Progenitor cell of endocrine pancreas (in vitro differentiated cells): ENCODE measurements at regions not wholly inside any gene's neighbourhood (a gene's known extent, or its start where the extent isn't known, plus 50 kb on each side); places are given as distances from the start of the nearest gene placed in this dataset.

ENCODE experiments used
- DNase-seq: peaks from one replicate; pipeline ENCODE4 v3.0.0; 2021; ENCODE audit warnings: low spot score; ENCODE audit not compliant: unreplicated experiment
- H3K27ac Mint-ChIP-seq: 2 replicates; pipeline ENCODE4 v1.8.0; 2021; ENCODE audit warnings: mild to moderate bottlenecking, moderate library complexity, mixed read lengths
- H3K27me3 Mint-ChIP-seq: 2 replicates; pipeline ENCODE4 v1.8.0; 2021; ENCODE audit warnings: mixed read lengths
- H3K36me3 Mint-ChIP-seq: 2 replicates; pipeline ENCODE4 v1.8.0; 2022; ENCODE audit warnings: mixed read lengths; ENCODE audit not compliant: insufficient read depth
- H3K4me1 Mint-ChIP-seq: 2 replicates; pipeline ENCODE4 v1.8.0; 2021; ENCODE audit warnings: low read depth, mixed read lengths
- H3K4me3 Mint-ChIP-seq: 2 replicates; pipeline ENCODE4 v1.8.0; 2021; ENCODE audit warnings: low read depth, mild to moderate bottlenecking, moderate library complexity, mixed read lengths
- H3K9me3 Mint-ChIP-seq: 2 replicates; pipeline ENCODE4 v1.8.0; 2021; ENCODE audit warnings: low read depth, mixed read lengths
- TF ChIP-seq, protein P1 (sequence below): fragments of 200-600 bp; sonication (generic); IDR thresholded peaks from one replicate; pipeline ENCODE4 v1.5.0; 2021; ENCODE audit warnings: antibody characterized with exemption, mild to moderate bottlenecking; ENCODE audit not compliant: unreplicated experiment

DNA sequence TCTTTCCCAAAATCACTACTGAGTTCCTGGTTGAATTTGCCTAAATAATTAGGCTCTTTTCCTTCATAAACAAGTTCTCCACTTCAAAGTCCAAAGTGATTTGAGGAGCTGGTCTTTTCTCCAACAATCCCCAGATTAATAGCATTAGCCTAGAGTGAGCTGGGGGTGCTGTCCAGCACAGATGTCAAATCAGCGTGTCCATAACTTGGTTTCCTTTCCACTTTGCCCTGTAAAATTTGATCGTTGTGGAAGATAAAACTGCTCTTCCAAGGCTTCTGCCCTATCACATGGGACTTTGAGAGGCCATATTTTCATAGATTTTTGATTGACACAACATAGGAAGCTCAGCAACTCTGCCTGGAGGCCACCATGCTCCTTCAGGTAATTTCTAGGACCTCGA lies 134.7 kb upstream of the RORB start:
- H3K27me3 Mint-ChIP-seq: no peaks in the 10 kb centered on the region
- H3K9me3 Mint-ChIP-seq: no peaks in the 10 kb centered on the region
- TF ChIP-seq, protein P1, sequence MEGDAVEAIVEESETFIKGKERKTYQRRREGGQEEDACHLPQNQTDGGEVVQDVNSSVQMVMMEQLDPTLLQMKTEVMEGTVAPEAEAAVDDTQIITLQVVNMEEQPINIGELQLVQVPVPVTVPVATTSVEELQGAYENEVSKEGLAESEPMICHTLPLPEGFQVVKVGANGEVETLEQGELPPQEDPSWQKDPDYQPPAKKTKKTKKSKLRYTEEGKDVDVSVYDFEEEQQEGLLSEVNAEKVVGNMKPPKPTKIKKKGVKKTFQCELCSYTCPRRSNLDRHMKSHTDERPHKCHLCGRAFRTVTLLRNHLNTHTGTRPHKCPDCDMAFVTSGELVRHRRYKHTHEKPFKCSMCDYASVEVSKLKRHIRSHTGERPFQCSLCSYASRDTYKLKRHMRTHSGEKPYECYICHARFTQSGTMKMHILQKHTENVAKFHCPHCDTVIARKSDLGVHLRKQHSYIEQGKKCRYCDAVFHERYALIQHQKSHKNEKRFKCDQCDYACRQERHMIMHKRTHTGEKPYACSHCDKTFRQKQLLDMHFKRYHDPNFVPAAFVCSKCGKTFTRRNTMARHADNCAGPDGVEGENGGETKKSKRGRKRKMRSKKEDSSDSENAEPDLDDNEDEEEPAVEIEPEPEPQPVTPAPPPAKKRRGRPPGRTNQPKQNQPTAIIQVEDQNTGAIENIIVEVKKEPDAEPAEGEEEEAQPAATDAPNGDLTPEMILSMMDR: no peak
- H3K4me3 Mint-ChIP-seq: no peak overlapping the region
- H3K4me1 Mint-ChIP-seq: no peaks in the 10 kb centered on the region
- DNase-seq: no peak
- H3K36me3 Mint-ChIP-seq: no peaks in the 10 kb centered on the region
- no peak overlapping the region for H3K27ac Mint-ChIP-seq

DNA sequence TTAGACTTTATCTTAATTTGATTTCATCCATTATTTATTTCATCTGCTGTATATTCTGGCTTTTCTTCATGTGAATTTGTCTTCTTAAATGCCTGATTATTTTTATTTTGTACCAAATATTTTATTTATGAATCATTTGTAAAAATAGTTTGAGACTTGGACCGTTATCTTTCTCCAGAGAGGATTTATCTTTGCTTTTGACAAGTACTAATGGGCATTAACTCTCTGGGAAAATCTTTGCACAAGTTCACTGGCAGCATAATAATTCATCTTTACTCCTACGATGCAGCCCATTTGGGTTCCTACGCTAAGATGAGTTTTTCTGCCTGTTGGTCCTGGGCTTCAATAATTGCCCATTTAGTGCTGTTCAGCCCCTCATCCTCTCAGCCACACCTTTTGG lies 131.0 kb upstream of the RORB start:
- H3K36me3 Mint-ChIP-seq: no peaks in the 10 kb centered on the region
- no peaks in the 10 kb centered on the region for H3K9me3 Mint-ChIP-seq
- TF ChIP-seq, protein P1: no peak
- no peaks in the 10 kb centered on the region for H3K27me3 Mint-ChIP-seq
- no peaks in the 10 kb centered on the region for H3K4me1 Mint-ChIP-seq
- H3K27ac Mint-ChIP-seq: no peak overlapping the region
- no peak for DNase-seq
- H3K4me3 Mint-ChIP-seq: no peak overlapping the region

- no peaks in the 10 kb centered on the region for H3K9me3 Mint-ChIP-seq
- H3K4me3 Mint-ChIP-seq: no peak overlapping the region
- TF ChIP-seq, protein P1: no peak
- no peaks in the 10 kb centered on the region for H3K4me1 Mint-ChIP-seq
- no peak overlapping the region for H3K27ac Mint-ChIP-seq
- H3K36me3 Mint-ChIP-seq: no peaks in the 10 kb centered on the region
- no peak for DNase-seq
- H3K27me3 Mint-ChIP-seq: no peaks in the 10 kb centered on the region
Measured at GRCh38 chr9:74369844-74370243, 127.3 kb upstream of the RORB start.

DNA sequence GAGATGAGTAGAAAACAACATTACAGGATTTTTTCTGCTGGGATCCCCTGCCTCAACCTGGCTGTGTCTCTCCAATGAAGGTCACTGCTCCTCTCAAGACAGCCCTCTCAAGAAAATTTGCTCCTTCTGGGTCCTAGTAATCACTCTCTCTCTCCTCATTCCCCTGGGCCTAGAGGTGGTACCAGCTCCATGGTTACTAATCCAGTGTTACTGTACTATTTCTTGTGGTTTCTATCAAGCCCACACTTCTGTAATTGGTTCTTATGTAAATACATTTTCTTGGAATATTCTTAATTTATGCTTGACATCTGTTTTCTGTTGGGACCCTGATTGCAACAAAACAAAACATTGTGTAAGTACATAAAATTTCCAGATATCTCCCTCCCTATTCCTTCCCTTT lies 123.8 kb upstream of the RORB start:
- Mint-ChIP-seq H3K36me3 (no peaks in the 10 kb centered on the region), H3K4me1 (no peaks in the 10 kb centered on the region), H3K27ac (no peak overlapping the region), H3K27me3 (peaks cover 3% of the 10 kb centered on the region), H3K4me3 (no peak overlapping the region), H3K9me3 (no peaks in the 10 kb centered on the region)
- no peak for DNase-seq
- TF ChIP-seq, protein P1: no peak

DNA sequence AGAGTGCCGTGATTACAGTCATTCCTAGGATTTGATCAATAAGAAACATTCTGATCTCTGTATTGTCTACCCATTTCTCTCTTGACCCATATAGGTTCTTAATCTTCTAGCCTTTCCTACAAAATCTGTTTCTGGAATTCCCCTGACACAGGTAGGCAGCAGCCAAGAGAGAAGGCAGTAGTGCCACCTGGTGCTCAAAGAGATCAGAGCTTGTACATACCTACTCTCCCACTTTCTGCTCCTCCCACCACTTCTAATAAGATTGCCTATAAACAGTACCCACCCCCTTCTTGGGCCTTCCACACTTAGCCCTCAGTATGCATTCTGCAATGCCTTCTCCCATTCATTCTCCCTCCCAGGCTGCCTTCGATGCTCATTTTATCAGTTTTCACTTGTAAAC lies 117.4 kb upstream of the RORB start:
- peak; percentile 12 for DNase-seq
- Mint-ChIP-seq H3K4me3 (no peak overlapping the region), H3K36me3 (no peaks in the 10 kb centered on the region), H3K27ac (no peak overlapping the region), H3K27me3 (peaks cover 5% of the 10 kb centered on the region), H3K9me3 (no peaks in the 10 kb centered on the region), H3K4me1 (no peaks in the 10 kb centered on the region)
- TF ChIP-seq, protein P1: peak; percentile 66
